ENCODE measurements at regions not wholly inside any gene's neighbourhood (a gene's known extent, or its start where the extent isn't known, plus 50 kb on each side); places are given as distances from the start of the nearest gene placed in this dataset.

GRCh38 chr3:153601374-153601853, 439.4 kb downstream of the RAP2B start:
- CTCF ChIA-PET = no interaction called here

GRCh38 chr3:153602801-153603200, 440.8 kb downstream of the RAP2B start:
- ChIA-PET CTCF (no interaction called here), POLR2A (interaction anchor here (0.7 kb wide), 1 partner anchor 15 kb away, joined by 3 read pairs; no protein-coding TSS in a partner anchor)
- TF ChIP-seq, protein P1, sequence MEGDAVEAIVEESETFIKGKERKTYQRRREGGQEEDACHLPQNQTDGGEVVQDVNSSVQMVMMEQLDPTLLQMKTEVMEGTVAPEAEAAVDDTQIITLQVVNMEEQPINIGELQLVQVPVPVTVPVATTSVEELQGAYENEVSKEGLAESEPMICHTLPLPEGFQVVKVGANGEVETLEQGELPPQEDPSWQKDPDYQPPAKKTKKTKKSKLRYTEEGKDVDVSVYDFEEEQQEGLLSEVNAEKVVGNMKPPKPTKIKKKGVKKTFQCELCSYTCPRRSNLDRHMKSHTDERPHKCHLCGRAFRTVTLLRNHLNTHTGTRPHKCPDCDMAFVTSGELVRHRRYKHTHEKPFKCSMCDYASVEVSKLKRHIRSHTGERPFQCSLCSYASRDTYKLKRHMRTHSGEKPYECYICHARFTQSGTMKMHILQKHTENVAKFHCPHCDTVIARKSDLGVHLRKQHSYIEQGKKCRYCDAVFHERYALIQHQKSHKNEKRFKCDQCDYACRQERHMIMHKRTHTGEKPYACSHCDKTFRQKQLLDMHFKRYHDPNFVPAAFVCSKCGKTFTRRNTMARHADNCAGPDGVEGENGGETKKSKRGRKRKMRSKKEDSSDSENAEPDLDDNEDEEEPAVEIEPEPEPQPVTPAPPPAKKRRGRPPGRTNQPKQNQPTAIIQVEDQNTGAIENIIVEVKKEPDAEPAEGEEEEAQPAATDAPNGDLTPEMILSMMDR (IDR thresholded peaks at IDR 0.05; ENCODE audit: control extremely low read depth, extremely low read depth, low read depth, missing control alignments) = no peak
- no peak for DNase-seq (ENCODE audit: extremely low spot score)

More at GRCh38 chr3:153601374-153601853, 439.4 kb downstream of the RAP2B start:
- POLR2A ChIA-PET = no interaction called here
- TF ChIP-seq, protein P1 (IDR thresholded peaks at IDR 0.05; ENCODE audit: control extremely low read depth, extremely low read depth, low read depth, missing control alignments) = no peak
- no peak for DNase-seq (ENCODE audit: extremely low spot score)

DNA sequence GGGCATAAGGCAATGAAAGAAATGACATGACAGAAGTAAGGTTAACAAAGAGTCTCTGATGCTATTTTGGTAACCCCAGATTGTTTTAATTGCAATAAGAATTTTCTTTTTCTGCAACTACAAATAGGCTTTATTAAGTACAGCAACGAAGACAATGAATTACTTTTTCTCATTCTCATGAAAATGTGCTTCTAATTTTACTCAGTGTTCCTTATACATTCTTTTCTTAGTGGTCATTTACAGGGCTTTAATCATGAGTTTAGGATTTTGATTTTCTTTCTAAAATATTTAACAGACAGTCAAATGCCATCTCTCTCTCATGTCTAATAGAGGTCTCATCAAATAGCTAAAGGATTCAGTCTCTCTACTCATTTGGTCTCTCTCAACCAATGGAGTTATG, 452.1 kb downstream of the RAP2B start:
- ChIA-PET POLR2A (no interaction called here), CTCF (interaction anchor here (1.7 to 2.6 kb wide), 5 partner anchors 10 to 25 kb away, joined by 4 to 10 read pairs (median 6); no protein-coding TSS in a partner anchor)
- TF ChIP-seq, protein P1 (IDR thresholded peaks at IDR 0.05; ENCODE audit: control extremely low read depth, extremely low read depth, low read depth, missing control alignments) = no peak
- DNase-seq (ENCODE audit: extremely low spot score) = no peak

GRCh38 chr3:153614563-153614962, 452.5 kb downstream of the RAP2B start:
- DNase-seq (ENCODE audit: extremely low spot score) = no peak
- CTCF ChIA-PET = interaction anchor here (1.7 to 2.6 kb wide), 5 partner anchors 10 to 24 kb away, joined by 4 to 10 read pairs (median 6); no protein-coding TSS in a partner anchor
- POLR2A ChIA-PET = no interaction called here
- TF ChIP-seq, protein P1 (IDR thresholded peaks at IDR 0.05; ENCODE audit: control extremely low read depth, extremely low read depth, low read depth, missing control alignments) = no peak

DNA sequence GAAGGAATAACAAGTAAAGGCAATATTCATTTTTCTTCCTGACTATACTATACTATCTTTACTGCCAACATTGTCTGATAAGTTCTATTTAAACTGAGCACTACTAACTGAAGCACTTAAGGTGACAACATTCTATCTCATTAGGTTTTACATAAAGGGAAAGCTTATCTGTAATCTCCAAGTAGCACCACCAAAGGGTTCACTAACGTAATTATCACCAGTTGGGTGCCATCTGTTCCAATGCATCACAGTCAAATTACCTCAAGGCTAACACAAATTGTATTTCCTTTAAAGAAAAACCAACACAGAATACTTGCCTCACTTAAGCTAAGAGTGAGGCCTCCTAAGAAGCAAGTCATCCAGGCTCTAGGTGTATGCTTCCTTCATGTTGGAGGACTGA, 453.8 kb downstream of the RAP2B start:
- TF ChIP-seq, protein P1 (IDR thresholded peaks at IDR 0.05; ENCODE audit: control extremely low read depth, extremely low read depth, low read depth, missing control alignments) = no peak
- DNase-seq (ENCODE audit: extremely low spot score) = no peak
- ChIA-PET CTCF (no interaction called here), POLR2A (no interaction called here)

GRCh38 chr3:153617463-153617862, 455.4 kb downstream of the RAP2B start:
- ChIA-PET POLR2A (interaction anchor here (0.5 kb wide), 1 partner anchor 14 kb away, joined by 3 read pairs; no protein-coding TSS in a partner anchor), CTCF (interaction anchor here (1.2 kb wide), 1 partner anchor 11 kb away, joined by 3 read pairs; no protein-coding TSS in a partner anchor)
- DNase-seq (ENCODE audit: extremely low spot score) = no peak
- TF ChIP-seq, protein P1 (IDR thresholded peaks at IDR 0.05; ENCODE audit: control extremely low read depth, extremely low read depth, low read depth, missing control alignments) = no peak
